ENCODE measurements at regions not wholly inside any gene's neighbourhood (a gene's known extent, or its start where the extent isn't known, plus 50 kb on each side); places are given as distances from the start of the nearest gene placed in this dataset.

DNA sequence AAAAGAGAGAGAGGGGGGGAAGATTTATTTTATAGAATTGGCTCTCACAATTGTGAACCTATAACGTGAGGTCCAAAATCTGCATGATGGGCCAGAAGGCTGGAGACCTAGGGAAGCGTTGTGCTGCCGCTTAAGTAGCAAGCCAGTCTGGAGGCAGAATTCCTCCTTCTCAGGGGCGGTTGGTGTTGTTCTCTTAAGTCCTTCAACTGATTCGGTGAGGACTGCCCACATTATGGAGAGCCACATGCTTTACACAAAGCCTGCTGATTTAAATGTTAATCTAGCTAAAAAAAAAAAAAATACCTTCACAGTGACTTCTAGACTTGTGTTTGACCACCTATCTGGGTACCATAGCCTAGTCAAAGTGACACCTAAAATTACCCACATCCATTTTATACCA, 64.2 kb upstream of the CKS2 start:
- H3K9me3 ChIP-seq (ENCODE audit: low read length), result no peaks in the 10 kb centered on the region
- no peaks in the 10 kb centered on the region for H3K79me2 ChIP-seq (replicated peaks; ENCODE audit: insufficient read depth, low read length)
- TF ChIP-seq EZH2 (IDR thresholded peaks at IDR 0.05; ENCODE audit: borderline replicate concordance, insufficient read depth, low read length, poor library complexity, severe bottlenecking), result no peak
- TF ChIP-seq MXI1 (conservative IDR thresholded peaks at IDR 0.05; ENCODE audit: poor library complexity, severe bottlenecking), result no peak
- TF ChIP-seq, protein P1, sequence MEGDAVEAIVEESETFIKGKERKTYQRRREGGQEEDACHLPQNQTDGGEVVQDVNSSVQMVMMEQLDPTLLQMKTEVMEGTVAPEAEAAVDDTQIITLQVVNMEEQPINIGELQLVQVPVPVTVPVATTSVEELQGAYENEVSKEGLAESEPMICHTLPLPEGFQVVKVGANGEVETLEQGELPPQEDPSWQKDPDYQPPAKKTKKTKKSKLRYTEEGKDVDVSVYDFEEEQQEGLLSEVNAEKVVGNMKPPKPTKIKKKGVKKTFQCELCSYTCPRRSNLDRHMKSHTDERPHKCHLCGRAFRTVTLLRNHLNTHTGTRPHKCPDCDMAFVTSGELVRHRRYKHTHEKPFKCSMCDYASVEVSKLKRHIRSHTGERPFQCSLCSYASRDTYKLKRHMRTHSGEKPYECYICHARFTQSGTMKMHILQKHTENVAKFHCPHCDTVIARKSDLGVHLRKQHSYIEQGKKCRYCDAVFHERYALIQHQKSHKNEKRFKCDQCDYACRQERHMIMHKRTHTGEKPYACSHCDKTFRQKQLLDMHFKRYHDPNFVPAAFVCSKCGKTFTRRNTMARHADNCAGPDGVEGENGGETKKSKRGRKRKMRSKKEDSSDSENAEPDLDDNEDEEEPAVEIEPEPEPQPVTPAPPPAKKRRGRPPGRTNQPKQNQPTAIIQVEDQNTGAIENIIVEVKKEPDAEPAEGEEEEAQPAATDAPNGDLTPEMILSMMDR (IDR thresholded peaks at IDR 0.05; ENCODE audit: poor library complexity, severe bottlenecking), result no peak
- TF ChIP-seq POLR2AphosphoS5 (IDR thresholded peaks at IDR 0.05), result no peak
- no peak for TF ChIP-seq TAF1 (IDR thresholded peaks at IDR 0.05; ENCODE audit: low read depth)
- H3K36me3 ChIP-seq (ENCODE audit: insufficient read depth, low read length), result no peaks in the 10 kb centered on the region
- H3K27ac ChIP-seq (ENCODE audit: low read length), result no peak overlapping the region
- no peak overlapping the region for H3K9ac ChIP-seq (ENCODE audit: low read length)
- H3K9me2 ChIP-seq (ENCODE audit: insufficient read depth, low read length), result no peaks in the 10 kb centered on the region
- H3K27me3 ChIP-seq (ENCODE audit: insufficient read depth, low read depth, low read length), result no peaks in the 10 kb centered on the region
- H3F3A ChIP-seq (ENCODE audit: insufficient read depth, low read length, poor library complexity, severe bottlenecking), result no peaks in the 10 kb centered on the region
- H4K20me1 ChIP-seq (ENCODE audit: insufficient read depth), result no peaks in the 10 kb centered on the region
- H3K4me2 ChIP-seq (ENCODE audit: low read length), result no peak overlapping the region
- no peak overlapping the region for H2AFZ ChIP-seq (ENCODE audit: low read depth, low read length)
- H3K4me3 ChIP-seq (ENCODE audit: low read length), result no peak overlapping the region

DNA sequence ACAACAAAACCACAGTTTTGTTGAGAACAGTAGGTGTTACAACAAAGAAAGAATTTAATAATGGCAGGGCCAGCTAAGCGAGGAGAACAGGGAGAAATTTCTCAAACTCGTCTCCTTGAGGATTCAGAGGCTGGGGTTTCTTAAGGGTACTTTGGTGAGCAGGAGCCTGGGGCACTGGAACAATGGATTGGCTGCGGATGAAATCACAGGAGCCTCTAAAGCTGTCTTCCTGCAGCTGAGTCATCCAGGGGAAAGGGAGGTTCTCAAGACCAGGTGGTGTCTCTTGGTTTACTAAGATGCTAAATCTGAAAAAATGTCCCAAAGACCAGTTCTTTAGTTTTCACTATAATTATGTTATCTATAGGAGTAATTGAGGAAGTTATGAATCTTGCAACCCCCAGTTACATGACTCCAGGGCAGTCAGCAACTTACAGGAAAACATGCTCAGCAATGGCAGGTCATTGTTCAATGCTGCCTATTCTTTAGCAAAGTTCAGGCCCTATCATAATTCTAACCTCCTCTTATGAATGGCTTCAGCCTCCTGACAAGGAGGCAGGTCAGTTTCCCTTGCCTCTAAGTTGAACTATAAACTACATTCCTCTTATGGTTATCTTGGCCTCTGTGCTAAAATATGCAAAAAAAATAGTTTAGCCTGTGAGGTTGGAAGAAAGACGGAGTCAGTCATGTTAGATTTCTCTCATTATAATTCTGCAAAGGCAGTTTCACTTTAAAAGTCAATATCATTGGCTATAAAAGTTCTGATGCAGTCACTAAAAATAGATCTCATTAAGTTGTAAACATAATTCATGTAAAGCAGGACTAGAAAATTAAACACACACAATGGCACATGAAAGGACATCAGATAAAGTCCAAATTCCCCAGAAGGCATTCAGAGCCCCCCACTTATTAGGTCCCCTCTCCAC, 63.3 kb upstream of the CKS2 start:
- no peak overlapping the region for H3K4me3 ChIP-seq (ENCODE audit: low read length)
- TF ChIP-seq RAD21 (conservative IDR thresholded peaks at IDR 0.05) (no peak), EZH2 (IDR thresholded peaks at IDR 0.05; ENCODE audit: borderline replicate concordance, insufficient read depth, low read length, poor library complexity, severe bottlenecking) (no peak), TAF1 (IDR thresholded peaks at IDR 0.05; ENCODE audit: low read depth) (no peak), POLR2AphosphoS5 (IDR thresholded peaks at IDR 0.05) (no peak), SMC3 (conservative IDR thresholded peaks at IDR 0.05; ENCODE audit: poor library complexity) (no peak), EP300 (conservative IDR thresholded peaks at IDR 0.05; ENCODE audit: poor library complexity, severe bottlenecking) (no peak), MXI1 (conservative IDR thresholded peaks at IDR 0.05; ENCODE audit: poor library complexity, severe bottlenecking) (no peak)
- TF ChIP-seq, protein P1 (IDR thresholded peaks at IDR 0.05; ENCODE audit: poor library complexity, severe bottlenecking), result no peak
- TF ChIP-seq, protein P2, sequence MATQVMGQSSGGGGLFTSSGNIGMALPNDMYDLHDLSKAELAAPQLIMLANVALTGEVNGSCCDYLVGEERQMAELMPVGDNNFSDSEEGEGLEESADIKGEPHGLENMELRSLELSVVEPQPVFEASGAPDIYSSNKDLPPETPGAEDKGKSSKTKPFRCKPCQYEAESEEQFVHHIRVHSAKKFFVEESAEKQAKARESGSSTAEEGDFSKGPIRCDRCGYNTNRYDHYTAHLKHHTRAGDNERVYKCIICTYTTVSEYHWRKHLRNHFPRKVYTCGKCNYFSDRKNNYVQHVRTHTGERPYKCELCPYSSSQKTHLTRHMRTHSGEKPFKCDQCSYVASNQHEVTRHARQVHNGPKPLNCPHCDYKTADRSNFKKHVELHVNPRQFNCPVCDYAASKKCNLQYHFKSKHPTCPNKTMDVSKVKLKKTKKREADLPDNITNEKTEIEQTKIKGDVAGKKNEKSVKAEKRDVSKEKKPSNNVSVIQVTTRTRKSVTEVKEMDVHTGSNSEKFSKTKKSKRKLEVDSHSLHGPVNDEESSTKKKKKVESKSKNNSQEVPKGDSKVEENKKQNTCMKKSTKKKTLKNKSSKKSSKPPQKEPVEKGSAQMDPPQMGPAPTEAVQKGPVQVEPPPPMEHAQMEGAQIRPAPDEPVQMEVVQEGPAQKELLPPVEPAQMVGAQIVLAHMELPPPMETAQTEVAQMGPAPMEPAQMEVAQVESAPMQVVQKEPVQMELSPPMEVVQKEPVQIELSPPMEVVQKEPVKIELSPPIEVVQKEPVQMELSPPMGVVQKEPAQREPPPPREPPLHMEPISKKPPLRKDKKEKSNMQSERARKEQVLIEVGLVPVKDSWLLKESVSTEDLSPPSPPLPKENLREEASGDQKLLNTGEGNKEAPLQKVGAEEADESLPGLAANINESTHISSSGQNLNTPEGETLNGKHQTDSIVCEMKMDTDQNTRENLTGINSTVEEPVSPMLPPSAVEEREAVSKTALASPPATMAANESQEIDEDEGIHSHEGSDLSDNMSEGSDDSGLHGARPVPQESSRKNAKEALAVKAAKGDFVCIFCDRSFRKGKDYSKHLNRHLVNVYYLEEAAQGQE (IDR thresholded peaks at IDR 0.05; ENCODE audit: borderline replicate concordance), result no peak
- H3K4me2 ChIP-seq (ENCODE audit: low read length), result no peak overlapping the region
- no peaks in the 10 kb centered on the region for H3K9me3 ChIP-seq (ENCODE audit: low read length)
- no peaks in the 10 kb centered on the region for H3K79me2 ChIP-seq (replicated peaks; ENCODE audit: insufficient read depth, low read length)
- H3K9ac ChIP-seq (ENCODE audit: low read length), result no peak overlapping the region
- no peaks in the 10 kb centered on the region for H4K20me1 ChIP-seq (ENCODE audit: insufficient read depth)
- H3K9me2 ChIP-seq (ENCODE audit: insufficient read depth, low read length), result no peaks in the 10 kb centered on the region
- no peak overlapping the region for H3K27ac ChIP-seq (ENCODE audit: low read length)
- no peak overlapping the region for H2AFZ ChIP-seq (ENCODE audit: low read depth, low read length)
- no peaks in the 10 kb centered on the region for H3F3A ChIP-seq (ENCODE audit: insufficient read depth, low read length, poor library complexity, severe bottlenecking)
- no peaks in the 10 kb centered on the region for H3K27me3 ChIP-seq (ENCODE audit: insufficient read depth, low read depth, low read length)
- no peaks in the 10 kb centered on the region for H3K36me3 ChIP-seq (ENCODE audit: insufficient read depth, low read length)

Measured in neural cell (in vitro differentiated cells).